Hypothalamus (tissue), 51 donors: ENCODE measurements at regions not wholly inside any gene's neighbourhood (a gene's known extent, or its start where the extent isn't known, plus 50 kb on each side); places are given as distances from the start of the nearest gene placed in this dataset.
"Not testable (repeated sequence)": the region's sequence is repeated elsewhere in the genome, so short reads cannot be mapped to it uniquely, and the experiment has no call there.

Experiments
- DNase-seq, 51 donors: peaks; one replicate each; lab custom pipeline; 2025; lab: John Stamatoyannopoulos, UW

DNA sequence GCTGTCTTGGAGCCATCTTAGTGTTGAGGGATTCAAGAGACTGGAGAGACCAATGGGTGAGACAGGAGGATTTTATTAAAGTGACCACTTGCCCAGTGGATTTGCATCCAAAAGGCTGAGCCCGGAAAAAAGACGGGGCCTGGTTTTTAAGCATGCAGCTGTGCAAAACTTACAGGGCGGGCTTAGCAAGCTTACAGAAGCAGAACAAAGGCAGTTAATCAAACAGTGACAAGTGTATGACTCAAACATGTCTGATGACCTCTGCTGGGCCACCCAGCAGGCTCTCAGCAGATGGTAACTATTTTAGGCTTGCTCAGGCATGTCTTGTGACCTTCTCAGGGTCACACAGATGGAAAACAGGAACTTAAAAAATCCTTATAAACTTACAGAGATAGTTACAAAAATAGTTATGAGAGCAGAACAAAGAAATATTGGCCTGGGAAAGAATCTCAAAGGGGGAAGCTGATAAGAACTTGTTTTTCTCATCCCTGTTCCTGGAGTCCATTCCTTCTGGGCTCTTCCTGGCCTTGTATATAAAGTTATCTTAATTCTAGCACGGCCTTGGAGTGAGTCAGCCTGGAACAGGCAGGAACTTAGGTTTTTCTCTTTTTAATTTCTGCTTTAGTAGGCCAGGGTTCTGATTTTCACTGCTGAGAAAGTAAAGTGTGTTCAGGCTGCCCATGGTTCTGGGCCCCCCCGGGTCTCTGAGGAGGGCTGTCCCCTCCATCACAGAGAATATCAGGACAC lies 141.3 kb downstream of the CCDC74A start:
- DNase-seq: not testable (repeated sequence)

DNA sequence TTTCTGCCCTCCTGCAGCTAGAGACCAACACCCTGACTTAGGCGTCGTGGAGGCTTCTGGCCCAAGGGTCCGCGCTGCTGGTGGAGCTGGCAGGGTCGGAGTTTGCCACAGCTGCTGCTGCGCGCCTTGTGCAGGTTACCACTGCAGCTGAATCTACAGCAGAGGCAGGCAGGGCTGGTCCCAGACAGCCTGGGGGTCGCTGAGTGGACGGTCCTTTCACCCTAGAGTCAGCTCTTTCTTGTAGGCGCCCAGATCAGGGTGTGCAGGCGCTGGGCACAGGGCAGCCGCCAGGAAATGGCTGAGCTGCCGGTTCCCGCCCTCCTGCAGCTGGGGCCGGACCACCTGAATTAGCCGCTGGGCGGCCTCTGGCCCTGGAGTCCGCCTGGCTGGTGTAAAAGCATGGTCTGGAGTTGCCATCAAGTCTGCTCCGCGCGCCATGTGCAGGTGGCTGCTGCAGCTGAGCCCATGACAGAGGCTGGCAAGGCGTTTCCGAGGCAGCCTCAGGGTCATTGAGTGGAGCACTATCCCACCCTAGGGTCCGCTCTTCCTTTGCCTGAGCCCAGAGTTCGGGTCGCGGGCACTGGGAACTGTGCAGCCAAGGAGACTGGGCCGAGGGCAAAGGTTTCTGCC lies 144.3 kb downstream of the CCDC74A start:
- DNase-seq: not testable (repeated sequence)

DNA sequence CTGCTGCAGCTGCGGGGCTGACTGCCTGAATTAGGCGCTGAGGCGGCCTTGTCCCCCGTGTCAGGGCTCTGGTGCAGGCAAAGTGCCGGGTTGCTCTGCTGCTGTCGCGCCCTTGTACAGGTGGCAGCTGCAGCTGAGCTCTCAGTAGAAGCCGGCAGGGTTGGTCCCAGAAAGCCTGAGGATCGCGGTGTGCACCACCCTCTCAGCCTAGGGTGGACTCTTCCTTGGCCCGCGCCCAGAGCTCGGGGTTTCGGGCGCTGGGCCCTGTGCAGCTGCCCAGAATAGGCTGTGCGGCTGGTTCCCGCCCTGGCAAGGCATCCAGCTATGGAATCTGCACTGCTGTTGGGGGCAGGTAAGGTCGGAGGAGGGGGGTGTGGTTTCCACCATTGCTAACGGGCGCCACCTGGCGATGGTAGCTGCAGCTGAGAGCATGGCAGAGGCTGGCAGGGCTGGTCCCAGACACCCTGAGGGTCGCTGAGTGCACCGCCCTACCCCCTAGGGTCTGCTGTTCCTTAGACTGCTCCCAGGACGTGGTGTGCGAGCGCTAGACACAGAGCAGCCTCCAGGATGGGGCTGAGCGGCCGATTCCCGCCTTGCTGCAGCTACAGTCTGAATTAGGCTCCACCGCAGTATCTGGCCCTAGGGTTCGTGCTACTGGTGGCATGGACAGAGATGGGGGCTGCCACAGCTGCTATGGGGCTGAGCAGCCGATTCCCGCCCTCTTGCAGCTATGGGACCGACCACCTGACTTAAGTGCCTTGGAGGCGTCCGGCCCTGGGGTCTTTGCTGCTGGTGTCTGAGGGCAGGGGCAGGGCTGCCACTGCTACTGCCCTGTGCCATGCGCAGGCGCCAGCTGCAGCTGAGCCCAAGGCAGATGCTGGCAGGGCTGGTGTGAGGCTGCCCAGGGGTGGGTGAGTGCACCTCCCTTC lies 145.0 kb downstream of the CCDC74A start:
- peak in 37 of 51 donors; percentile 5 to 65 (median 33) for DNase-seq

DNA sequence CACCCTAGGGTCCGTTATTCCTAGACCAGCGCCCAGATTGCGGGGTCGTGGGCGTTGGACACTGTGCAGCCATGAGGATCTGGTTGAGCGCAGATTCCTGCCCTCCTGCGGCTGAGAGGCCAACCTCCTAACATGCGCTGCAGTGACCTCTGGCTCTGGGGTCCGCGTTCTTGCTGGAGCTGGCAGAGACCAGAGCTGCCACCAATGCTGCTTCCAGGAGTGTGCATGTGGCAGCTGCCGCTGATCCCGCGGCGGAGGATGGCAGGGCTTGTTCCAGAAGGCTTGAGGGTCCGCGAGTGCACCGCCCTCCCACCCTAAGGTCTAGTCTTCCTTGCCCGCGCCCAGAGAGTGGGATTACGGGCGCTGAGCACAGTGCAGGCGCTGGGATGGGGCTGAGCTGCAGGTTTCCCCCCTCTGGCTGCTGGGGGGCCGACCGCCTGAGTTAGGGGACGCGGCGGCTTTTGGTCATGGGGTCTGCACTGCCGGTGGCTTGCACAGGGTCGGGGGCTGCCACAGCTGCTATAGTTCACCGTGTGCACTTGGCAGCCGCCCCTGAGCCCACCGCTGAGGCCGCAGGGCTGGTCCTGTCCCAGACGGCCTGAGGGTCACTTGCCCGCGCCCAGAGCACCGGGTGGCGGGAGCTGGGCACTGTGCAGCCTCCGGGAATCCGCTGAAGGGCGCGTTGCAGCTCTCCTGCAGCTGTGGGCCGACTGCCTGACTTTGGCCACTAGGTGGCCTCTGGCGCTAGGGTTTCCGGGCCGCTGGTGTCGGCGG lies 145.9 kb downstream of the CCDC74A start:
- peak in 46 of 51 donors; percentile 12 to 88 (median 64) for DNase-seq

DNA sequence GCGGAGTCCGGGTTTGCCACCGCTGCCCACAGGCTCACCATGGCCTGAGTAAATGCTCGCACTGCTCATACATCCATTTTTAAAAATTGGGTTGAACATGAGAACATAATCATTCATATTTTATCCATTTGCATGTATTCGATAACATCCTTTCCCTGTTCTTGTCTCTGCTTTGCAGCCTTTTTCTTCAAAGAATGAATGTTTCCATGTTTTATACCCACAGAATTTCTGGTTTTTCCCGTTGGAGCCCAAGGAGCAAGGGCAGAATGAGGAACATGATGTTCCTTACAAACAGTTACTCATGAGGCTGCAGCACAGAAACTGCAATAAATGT lies 146.5 kb downstream of the CCDC74A start:
- DNase-seq: no peak

DNA sequence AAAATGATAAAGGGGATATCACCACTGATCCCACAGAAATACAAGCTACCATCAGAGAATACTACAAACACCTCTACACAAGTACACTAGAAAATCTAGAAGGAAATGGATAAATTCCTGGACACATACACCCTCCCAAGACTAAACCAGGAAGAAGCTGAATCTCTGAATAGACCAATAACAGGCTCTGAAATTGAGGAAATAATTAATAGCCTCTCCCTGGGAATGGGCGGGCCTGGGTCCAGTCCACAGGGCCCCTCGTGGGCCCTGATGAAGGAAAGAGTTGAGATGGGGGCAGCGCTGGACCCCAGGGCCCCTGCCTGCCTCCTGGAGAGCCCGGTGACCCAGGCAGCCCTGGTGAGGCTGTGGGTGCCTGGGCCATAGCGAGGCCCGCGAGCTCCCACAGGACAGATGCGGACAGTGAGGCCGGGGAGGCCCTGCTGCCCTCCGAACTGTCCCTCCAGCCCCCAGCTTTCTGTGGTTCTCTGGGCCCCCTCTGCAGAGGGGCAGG lies 154.0 kb downstream of the CCDC74A start:
- DNase-seq: peak in 1 of 51 donors; percentile 37

DNA sequence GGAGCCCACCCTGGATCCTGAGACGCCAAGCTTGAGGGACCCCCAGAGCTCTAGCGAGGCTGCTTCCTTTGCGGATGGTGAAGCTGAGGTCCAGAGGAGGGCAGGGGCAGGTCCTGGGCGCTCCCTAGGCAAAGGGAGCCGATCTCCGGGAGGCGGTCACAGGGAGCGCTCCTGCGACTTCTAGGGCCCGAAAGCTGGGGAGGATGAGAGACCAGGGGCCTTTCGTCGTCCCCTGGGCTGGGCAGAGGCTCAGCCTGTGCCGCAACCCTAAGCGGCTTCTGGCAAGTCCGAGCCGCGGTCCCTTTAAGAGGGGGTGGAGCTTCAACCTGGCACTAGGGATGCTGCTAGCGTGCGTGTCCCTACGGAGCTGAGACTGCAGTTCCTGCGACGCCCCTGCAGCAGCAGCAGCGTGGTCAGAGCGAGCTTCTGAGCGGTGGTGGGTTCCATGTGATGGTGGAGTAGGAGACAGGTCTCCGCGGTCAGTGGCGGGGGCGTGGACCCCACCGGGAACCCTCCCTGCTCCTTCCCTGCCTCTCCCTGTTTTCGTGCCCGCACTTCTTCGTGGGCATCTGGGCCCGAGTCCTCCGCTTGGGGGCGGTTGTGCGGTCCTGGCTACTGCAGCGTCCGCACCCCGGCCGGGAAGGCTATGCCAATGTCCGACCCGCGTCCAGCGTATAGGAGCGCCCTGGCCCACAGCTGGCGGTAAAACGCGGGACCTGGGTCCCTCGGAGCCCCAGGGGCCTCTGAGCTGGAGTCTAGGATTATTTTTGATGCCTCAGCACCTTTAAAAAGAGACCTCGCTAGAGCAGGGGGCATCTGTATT lies 154.6 kb downstream of the CCDC74A start:
- DNase-seq: peak; percentile 30 to 91 (median 76)

DNA sequence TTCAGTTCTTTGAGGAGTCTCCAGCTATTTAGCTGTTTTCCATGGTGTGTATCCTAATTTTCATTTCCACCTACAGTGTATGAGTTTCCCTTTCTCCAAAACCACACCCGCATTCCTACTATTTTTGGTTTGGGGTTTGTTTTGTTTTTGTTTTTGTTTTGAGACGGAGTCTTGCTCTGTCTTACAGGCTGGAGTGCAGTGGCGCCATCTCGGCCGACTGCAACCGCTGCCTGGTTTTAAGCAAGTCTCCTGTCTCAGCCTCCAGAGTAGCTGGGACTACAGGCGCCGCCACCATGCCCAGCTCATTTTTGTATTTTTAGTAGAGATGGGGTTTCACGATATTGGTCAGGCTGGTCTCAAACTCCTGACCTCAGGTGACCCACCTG lies 155.2 kb downstream of the CCDC74A start:
- peak in 16 of 51 donors; percentile 1 to 51 (median 22) for DNase-seq

DNA sequence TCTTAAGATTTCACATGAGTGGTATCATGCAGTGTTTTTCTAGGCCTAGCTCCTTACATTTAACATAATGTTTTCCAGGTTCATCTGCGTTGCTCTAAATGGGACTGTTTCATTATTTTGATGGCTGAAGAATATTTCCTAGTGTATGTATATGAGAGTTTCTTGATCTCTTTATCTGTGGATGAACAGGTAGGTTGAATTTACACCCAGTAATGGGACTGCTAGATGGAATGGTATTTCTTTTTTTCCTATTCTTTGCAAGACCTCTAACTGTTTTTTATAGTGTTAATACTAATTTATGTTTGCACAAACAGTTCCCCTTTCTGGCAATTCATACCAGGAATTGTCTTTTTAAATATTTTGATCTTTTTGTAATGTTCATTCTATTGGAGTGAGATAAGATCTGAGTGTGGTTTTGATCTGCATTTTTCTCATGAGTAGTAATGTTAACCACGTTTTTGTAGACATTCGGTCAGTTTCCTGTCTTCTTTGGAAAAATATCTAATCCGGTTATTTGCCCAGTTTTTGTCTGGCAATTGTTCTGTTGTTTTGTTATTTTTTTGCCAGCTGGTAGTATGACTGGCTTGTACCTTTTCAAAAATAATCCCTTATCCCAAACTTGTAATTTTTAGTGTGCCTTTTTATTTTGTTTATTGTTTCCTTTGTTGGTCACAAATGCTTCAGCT lies 157.1 kb downstream of the CCDC74A start:
- DNase-seq: not testable (repeated sequence)

DNA sequence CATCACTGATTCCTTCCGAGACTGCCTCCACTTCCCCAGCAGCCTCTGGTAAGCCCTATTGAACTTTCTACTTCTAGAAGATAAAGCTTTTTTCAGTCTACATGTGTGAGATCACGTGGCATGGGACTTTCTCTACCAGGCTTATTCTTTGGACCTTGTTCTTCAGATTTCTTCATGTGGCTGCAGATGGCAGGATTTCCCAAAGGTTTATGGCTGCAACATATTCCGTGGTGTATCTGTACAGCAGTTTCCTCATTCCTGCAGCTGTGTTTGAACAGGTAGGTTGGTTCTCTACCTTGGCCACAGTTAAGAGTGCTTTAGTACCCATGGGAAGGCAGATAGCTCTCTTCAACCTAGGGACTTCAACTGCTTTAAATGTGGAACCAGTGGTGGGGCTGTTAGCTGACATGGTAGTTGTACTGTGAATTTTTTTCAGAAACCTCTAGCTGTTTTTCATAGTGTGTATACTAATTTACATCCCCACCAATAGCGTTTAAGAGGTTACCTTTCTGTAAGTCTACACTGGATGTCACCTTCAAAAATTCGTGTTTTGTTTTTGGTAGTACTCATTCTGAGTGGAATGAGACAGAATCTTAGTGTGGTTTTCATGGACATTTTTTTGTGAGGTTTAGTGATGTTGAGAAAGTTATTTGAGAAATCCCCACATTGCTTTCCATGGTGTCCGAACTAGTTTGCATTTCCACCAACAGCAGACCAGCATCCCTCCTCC lies 158.6 kb downstream of the CCDC74A start:
- not testable (repeated sequence) for DNase-seq

DNA sequence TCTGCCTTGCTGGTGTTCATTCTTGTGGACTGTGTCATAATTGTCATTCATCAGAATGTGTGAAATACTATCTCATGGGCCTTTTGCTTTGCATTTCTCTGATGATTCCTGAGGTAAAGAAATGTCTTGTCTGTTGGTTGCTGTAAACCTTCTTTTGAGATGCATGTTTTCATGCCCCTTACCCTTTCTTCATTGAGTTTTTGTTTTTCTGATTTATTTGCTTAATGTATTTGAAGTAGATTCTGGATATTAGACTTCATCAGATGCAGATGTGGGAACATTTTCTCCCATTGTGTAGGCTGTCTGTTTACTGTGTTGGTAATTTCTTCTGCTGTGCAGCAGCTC lies 159.2 kb downstream of the CCDC74A start:
- DNase-seq: not testable (repeated sequence)

DNA sequence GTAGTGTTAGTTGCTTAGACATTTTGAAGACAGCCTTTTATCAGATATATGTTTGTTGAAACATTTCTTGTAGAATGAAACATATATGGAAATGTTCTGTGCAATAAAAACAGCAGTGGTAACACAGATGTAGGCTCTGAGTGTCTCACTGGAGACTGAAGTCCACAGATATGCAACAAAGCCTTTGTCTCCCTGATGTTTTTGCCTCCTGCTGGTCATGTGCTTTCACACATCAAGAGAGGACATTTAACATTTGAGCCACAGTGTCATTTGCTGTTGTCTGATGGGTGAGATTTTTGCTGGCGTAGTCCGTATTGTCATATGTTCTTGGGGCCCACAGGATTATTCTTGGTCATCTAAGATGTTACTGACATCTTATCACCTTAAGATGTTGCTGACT lies 161.4 kb downstream of the CCDC74A start:
- DNase-seq: not testable (repeated sequence)

DNA sequence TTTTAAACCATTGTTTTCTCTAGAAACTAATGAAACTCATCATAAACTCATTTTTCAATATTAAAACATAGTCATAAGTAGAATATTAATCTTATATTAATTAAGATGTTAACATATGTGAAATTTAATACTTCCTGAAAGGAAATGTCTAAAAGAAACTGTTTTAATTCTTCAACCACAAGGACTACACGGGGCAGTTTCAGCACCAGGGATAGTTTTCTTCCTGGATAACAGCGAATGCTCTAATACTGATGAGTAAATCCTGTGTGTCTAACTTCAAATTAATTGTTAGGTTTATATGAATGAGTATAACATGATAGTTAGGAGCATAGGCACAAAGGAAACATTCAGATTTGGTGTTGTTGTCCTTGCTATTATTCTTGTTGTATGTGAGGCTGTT lies 183.6 kb downstream of the CCDC74A start:
- DNase-seq: not testable (repeated sequence)

DNA sequence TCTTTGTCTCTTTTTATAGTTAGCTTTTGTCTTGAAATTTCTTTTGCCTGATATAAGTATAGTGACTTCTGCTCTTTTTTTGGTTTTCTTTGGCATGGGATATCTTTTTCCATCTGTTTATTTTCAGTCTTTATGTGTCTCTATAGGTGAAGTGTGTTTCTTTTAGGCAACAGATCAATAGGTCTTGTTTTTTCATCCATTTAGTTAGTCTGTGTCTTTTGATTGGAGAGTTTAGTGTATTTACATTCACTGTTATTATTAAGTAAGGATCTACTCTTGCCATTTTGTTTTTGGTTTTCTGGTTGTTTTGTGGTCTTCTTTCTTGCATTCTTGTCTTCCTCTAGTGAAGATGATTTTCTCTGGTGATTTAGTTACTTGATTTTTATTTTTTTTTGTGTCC lies 190.2 kb downstream of the CCDC74A start:
- not testable (repeated sequence) for DNase-seq

DNA sequence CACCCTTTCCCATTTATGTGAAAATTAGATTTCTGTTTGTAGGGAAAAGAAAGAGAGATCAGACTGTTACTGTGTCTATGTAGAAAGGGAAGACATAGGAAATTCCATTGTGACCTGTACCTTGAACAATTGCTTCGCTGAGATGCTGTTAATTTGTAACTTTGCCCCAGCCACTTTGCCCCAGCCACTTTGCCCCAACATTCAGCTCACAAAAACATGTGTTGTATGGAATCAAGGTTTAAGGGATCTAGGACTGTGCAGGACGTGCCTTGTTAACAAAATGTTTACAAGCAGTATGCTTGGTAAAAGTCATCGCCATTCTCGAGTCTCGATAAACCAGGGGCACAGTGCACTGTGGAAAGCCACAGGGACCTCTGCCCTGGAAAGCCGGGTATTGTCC lies 193.5 kb downstream of the CCDC74A start:
- not testable (repeated sequence) for DNase-seq

DNA sequence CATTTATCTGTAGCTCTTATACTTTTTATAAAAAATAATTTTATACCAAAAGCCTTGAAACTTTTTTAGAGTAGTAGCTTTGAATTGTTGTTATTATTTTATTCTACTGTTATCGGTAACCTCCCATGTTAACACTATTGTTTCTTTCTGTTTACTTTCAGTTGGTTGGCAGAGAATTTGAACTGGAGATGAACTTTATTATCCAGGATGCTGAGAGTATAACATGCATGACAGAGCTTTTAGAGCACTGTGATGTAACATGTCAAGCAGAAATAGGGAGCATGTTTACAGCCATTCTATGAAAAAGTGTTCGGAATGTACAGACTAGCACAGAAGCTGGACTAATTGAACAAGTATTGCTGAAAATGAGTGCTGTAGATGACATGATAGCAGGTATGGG lies 194.6 kb downstream of the CCDC74A start:
- not testable (repeated sequence) for DNase-seq

DNA sequence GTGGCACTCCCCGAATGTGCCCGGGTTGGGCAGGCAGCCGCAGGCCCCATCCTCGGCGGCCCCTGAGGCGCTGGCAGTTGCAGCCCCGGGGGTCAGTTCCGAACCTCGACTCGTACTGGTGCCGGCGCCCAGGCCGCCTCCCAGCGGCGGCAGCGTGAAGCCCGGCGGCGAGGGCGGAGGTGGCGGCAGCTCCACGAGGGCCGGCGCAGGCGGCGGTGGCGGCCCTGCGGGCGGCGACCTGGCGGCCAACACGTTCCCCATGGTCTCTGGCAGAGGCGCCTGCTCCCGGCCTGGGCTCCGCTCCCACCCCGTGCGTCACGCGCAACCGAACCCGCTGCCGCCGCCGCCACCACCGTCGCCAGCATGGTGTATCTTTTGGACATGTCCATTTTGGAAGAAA lies 196.3 kb downstream of the CCDC74A start:
- no peak for DNase-seq

DNA sequence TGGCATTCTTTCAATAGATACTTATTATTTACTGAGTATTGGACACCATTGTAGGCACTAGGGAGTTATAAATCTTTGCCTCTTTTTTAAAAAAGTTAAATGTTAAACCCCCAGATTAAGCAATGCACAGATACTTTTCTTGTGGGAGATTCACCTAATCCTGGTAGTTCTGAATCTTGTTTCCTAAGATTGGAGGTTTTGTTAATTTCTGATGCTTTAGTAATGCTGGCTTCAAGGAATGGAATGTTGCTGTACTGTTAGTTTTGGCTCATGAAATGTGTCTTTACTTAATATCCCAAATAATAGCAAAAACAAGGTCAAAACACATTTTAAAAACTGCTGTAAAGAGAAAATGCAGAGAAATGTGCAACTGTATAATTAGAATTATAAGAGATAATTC lies 200.8 kb downstream of the CCDC74A start:
- not testable (repeated sequence) for DNase-seq
